Stimulated activated naive CD8-positive, alpha-beta T cell treated with anti-CD3 and anti-CD28 coated beads, Interleukin-15, Interleukin-2, amounts not matched to agents 100 ng/mL and 50 ng/mL, for 24 hours (primary cell): ENCODE measurements at regions not wholly inside any gene's neighbourhood (a gene's known extent, or its start where the extent isn't known, plus 50 kb on each side); places are given as distances from the start of the nearest gene placed in this dataset.

Source experiments
- H3K27ac Mint-ChIP-seq: one replicate; pipeline ENCODE4 v1.8.0; 2021; ENCODE audit warnings: mild to moderate bottlenecking, mixed read lengths
- H3K27me3 Mint-ChIP-seq: one replicate; pipeline ENCODE4 v1.8.0; 2021; ENCODE audit warnings: mixed read lengths
- H3K36me3 Mint-ChIP-seq: one replicate; pipeline ENCODE4 v1.8.0; 2021; ENCODE audit warnings: low read depth, mixed read lengths
- H3K4me1 Mint-ChIP-seq: one replicate; pipeline ENCODE4 v1.8.0; 2021; ENCODE audit warnings: low read depth, mixed read lengths
- H3K4me3 Mint-ChIP-seq: one replicate; pipeline ENCODE4 v1.8.0; 2021; ENCODE audit warnings: mild to moderate bottlenecking, mixed read lengths
- H3K9me3 Mint-ChIP-seq: one replicate; pipeline ENCODE4 v1.8.0; 2021; ENCODE audit warnings: mixed read lengths

DNA sequence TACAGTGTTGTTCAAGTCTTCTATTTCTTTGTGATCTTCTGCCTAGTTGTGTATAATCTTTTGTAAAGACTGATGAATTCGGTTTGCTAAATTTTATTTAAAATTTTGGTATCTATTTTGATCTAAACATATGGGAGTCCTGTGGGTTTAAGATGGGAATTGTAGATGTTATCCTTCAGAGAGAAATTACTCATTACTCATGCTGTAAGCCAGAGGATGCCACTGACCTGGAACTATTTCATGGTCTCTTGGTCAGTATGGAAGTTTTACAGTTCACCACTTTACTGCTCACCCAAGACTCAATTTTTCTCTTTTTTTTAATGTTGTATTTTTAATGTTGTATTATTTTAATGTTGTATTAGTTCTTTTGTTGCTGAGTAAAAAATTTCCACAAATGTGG, 138.6 kb upstream of the B3GALT2 start:
- no peaks in the 10 kb centered on the region for H3K27me3 Mint-ChIP-seq
- peaks cover 4% of the 10 kb centered on the region for H3K36me3 Mint-ChIP-seq
- H3K9me3 Mint-ChIP-seq, result peaks cover 19% of the 10 kb centered on the region
- no peak overlapping the region for H3K27ac Mint-ChIP-seq
- H3K4me1 Mint-ChIP-seq, result no peaks in the 10 kb centered on the region
- H3K4me3 Mint-ChIP-seq, result no peak overlapping the region

DNA sequence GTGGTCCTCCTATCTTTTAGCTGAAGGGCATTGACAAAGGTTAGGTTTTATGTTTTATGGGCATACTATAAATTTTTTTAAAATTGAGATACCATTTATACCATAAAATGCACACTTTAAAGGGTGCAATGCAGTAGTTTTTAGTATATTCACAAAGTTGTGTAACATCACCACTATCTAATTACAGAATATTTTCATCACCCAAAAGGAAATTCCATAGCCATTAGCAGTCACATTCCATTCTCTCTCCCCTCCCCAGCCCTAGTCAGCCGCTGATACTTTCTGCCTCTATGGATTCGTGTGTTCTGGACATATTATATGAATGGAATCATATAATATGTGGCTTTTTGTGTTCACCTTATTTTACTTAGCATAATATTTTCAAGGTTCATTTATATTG, 135.8 kb upstream of the B3GALT2 start:
- Mint-ChIP-seq H3K9me3 (peaks cover 14% of the 10 kb centered on the region), H3K27ac (no peak overlapping the region), H3K4me3 (no peak overlapping the region)

DNA sequence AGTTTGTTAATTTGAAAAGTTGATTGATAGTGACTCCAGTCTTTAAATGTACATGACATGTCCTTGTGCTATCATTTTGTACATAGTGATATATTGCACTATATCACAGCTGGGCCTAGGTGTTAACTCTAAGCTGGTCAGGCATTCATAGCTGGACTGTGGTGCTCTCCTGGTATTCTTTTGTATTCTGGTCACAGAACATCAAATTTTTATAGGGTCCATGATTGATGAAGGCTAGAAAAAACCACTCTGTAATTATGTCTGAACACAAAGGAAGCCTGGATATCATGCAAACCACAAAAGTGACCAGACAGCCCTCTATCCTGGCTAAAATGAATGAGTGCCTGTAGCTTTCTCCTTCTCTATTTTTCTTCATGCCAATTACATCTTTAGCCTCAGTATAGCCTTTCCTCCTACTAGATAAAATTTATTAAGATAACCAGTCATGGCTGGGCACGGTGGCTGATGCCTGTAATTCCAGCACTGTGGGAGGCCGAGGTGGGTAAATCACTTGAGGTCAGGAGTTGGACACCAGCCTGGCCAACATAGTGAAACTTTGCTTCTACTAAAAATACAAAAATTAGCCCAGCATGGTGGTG, 134.9 kb upstream of the B3GALT2 start:
- no peak overlapping the region for H3K27ac Mint-ChIP-seq
- H3K27me3 Mint-ChIP-seq, result no peaks in the 10 kb centered on the region
- peaks cover 14% of the 10 kb centered on the region for H3K9me3 Mint-ChIP-seq
- H3K36me3 Mint-ChIP-seq, result no peaks in the 10 kb centered on the region
- H3K4me3 Mint-ChIP-seq, result no peak overlapping the region
- no peaks in the 10 kb centered on the region for H3K4me1 Mint-ChIP-seq

More for the DNA sequence above, 135.8 kb upstream of the B3GALT2 start:
- Mint-ChIP-seq H3K27me3 (no peaks in the 10 kb centered on the region), H3K36me3 (no peaks in the 10 kb centered on the region), H3K4me1 (no peaks in the 10 kb centered on the region)

DNA sequence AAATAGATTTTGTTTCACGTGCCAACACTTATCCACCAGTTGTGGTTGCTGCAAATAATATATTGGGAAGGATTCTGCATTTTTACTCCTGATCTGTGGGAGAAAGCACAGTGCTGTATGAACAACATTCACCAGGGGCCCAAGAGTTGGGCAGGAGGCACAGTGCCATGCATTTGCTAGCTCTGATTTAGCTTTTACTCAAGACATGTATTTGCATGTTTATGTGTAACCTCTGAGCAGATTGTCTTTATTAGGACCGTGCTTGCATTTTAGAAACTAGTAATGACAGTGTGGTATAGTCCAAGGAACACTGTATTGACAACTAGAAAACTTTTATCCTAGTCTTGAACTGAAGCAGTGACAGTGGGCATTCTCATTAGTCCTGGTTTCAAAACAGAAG, 133.9 kb upstream of the B3GALT2 start:
- no peak overlapping the region for H3K27ac Mint-ChIP-seq
- H3K9me3 Mint-ChIP-seq, result peaks cover 8% of the 10 kb centered on the region
- H3K36me3 Mint-ChIP-seq, result no peaks in the 10 kb centered on the region
- no peak overlapping the region for H3K4me3 Mint-ChIP-seq
- H3K4me1 Mint-ChIP-seq, result no peaks in the 10 kb centered on the region
- H3K27me3 Mint-ChIP-seq, result no peaks in the 10 kb centered on the region

DNA sequence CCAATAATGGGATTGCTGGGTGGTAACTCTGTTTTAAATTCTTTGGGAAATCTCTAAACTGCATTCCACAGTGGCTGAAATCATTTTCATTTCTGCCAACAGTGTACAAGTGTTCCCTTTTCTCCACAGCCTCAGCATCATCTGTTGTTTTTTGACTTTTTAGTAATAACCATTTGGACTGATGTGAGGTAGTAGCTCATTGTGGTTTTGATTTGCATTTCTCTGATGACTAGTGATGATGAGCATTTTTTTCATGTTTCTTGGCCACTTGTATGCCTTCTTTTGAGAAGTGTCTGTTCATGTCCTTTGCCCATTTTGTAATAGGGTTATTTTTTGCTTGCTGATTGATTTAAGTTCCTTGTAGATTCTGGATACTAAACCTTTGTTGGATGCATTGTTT, 131.9 kb upstream of the B3GALT2 start:
- no peak overlapping the region for H3K4me3 Mint-ChIP-seq
- no peaks in the 10 kb centered on the region for H3K4me1 Mint-ChIP-seq
- no peaks in the 10 kb centered on the region for H3K27me3 Mint-ChIP-seq
- no peaks in the 10 kb centered on the region for H3K36me3 Mint-ChIP-seq
- peaks cover 8% of the 10 kb centered on the region for H3K9me3 Mint-ChIP-seq
- H3K27ac Mint-ChIP-seq, result no peak overlapping the region

DNA sequence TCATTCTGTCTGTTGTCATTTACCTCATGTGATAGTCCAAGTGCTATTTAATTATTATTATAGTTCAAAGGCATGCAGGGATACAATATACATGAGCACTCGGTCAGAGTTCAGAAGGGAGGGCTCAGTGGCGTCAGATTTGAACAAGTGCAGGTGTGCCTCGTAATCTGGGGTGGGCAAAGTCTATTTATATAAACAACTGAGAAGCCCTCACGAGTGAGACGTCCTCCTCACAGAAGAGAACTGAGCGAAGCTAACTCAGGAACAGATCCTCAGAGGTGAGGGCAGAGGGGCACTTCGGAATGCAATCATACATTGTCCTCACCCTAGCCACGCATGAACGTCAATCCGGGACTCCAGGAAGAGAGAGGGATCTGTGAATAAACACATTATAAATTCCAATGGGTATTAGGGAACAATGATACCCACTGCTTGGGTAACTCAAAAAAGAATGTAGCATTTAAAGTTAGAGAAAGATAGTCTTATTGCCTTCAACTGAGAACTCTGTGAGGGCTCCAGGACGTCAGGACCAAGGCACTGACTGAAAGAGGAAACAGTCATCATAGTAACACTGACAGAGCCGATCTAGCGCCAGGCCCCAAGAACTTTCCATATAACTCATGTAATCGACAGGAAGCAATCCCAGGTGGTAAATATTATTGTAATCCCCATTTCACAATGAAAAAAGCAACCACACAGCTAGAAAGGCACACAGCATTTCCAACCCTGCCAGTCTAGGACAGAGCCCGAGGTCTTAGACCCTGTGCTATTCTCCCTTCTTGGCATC, 127.1 kb upstream of the B3GALT2 start:
- no peaks in the 10 kb centered on the region for H3K27me3 Mint-ChIP-seq

DNA sequence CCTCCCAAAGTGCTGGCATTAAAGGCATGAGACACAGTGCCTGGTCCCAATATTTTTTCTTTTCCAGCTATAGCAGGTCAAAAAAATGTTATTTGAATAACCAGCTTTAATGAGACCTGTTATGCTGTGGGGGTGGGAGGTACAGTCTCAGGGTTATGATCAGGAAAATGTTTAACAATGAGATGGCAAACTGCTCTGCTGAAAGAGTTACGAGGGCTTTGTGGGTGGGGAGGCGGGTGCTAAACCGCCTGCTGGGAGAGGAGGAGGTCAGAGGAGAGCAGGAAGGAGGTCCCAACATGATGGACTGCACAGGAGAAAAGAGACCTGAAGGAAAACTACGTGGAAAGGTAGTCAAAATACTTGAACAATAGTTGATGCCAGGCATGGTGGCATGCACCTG, 126.0 kb upstream of the B3GALT2 start:
- H3K9me3 Mint-ChIP-seq, result no peaks in the 10 kb centered on the region
- H3K36me3 Mint-ChIP-seq, result no peaks in the 10 kb centered on the region
- no peak overlapping the region for H3K4me3 Mint-ChIP-seq
- no peaks in the 10 kb centered on the region for H3K27me3 Mint-ChIP-seq
- H3K27ac Mint-ChIP-seq, result no peak overlapping the region
- peaks cover 16% of the 10 kb centered on the region for H3K4me1 Mint-ChIP-seq

More for the DNA sequence above, 127.1 kb upstream of the B3GALT2 start:
- H3K9me3 Mint-ChIP-seq, result no peaks in the 10 kb centered on the region
- peaks cover 16% of the 10 kb centered on the region for H3K4me1 Mint-ChIP-seq
- no peaks in the 10 kb centered on the region for H3K36me3 Mint-ChIP-seq
- no peak overlapping the region for H3K4me3 Mint-ChIP-seq
- H3K27ac Mint-ChIP-seq, result no peak overlapping the region

DNA sequence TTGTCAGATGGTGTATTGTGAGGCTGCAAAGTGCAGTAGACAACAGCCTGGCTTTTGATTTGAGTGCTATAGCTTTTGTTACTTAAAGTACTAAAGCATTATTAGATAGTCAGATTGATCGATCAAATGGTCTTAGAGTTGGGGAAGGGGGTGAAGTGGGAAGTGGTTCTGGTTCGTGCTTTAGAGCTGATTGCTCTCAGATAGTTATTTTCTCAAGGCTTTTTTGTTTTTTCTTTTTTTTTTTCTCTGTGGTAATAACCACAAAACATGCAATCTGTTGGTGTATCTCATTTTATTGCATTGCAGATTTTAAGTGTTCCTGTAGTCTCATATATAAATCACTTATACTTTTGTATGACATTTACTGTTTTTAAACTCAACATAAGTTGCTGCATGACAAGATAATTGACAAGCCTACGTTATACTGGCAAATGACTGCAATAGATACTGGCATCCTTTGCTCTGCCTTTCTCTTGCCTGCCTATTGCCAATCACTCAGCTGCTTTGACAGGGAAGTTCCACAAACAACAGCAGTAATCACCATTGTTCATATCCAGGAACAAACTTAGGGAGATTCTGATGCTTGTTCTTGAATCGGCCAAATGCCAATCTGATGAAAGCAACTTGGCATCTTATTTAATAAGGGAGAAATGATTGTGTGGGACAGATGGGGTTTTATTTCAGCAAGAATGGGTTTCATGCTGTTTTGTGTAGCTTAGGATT, 125.0 kb upstream of the B3GALT2 start:
- H3K27ac Mint-ChIP-seq, result no peak overlapping the region
- H3K4me3 Mint-ChIP-seq, result no peak overlapping the region
- no peaks in the 10 kb centered on the region for H3K27me3 Mint-ChIP-seq
- no peaks in the 10 kb centered on the region for H3K9me3 Mint-ChIP-seq
- H3K4me1 Mint-ChIP-seq, result peaks cover 16% of the 10 kb centered on the region
- no peaks in the 10 kb centered on the region for H3K36me3 Mint-ChIP-seq

DNA sequence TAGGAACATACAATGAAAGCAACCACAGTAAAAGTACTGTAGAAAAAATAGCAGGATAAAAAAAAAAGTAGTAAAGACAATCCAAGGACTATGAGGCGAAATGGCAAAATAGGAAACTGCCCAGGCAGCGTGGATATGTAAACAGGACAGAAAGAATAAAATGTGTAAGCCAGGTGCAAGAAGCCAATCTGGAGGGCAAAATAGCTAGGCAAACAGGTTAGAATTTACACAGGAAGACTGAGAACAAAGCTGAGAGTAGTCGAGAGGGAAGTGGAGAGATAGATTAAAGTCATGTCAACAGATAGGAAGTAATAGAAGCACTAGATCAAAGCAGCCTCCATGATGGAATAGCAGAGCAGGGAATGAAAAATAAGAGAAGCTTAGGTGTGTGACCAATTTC, 124.2 kb upstream of the B3GALT2 start:
- no peaks in the 10 kb centered on the region for H3K27me3 Mint-ChIP-seq
- no peak overlapping the region for H3K4me3 Mint-ChIP-seq

DNA sequence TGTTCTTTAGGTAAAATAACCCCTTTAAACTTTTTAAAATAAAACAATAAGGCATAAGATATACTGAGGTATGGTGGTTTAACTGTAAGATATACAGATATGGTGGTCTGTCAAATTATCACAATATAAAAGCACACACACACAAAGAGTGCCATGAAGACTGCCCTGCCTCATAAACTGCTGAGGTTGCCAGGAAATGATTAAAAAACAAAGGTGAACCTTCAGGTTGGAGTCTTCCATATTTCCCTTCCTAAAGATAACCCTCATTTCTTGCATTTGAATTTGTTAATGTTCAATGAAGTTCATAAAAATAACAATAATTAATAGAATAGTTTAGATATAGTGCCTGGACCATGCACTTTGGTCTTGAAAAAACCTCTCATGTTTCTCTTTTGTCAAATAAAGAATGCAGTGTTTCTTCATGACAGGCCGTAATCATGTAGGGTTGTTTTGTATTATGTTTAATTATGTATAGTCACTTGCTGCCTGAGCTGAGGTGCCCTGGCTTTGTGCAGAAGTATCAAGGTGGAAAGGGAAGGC, 123.6 kb upstream of the B3GALT2 start:
- no peaks in the 10 kb centered on the region for H3K36me3 Mint-ChIP-seq
- no peak overlapping the region for H3K27ac Mint-ChIP-seq
- H3K27me3 Mint-ChIP-seq, result no peaks in the 10 kb centered on the region
- no peak overlapping the region for H3K4me3 Mint-ChIP-seq
- H3K4me1 Mint-ChIP-seq, result peaks cover 16% of the 10 kb centered on the region
- H3K9me3 Mint-ChIP-seq, result no peaks in the 10 kb centered on the region

More for the DNA sequence above, 124.2 kb upstream of the B3GALT2 start:
- peaks cover 16% of the 10 kb centered on the region for H3K4me1 Mint-ChIP-seq
- no peaks in the 10 kb centered on the region for H3K36me3 Mint-ChIP-seq
- H3K9me3 Mint-ChIP-seq, result no peaks in the 10 kb centered on the region
- H3K27ac Mint-ChIP-seq, result no peak overlapping the region

DNA sequence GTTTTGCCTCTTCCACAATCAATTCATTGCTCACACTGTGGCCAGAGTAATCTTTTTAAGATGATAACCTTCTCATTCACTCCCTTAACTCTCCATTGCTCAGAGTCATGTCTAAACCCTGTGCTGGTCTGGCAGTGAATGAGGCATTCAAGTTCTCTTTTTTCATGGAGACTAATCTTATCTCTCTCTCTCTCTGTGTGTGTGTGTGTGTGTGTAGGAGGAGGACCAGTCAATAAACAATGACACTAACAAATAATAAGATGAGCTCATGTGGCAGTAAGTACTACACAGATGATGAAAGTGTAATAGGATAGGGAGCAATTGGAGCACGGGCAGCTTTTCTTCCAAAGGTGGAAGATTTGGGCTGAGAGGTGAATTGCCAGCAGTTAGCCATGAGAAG, 122.0 kb upstream of the B3GALT2 start:
- Mint-ChIP-seq H3K27me3 (no peaks in the 10 kb centered on the region), H3K27ac (no peak overlapping the region), H3K4me1 (peaks cover 16% of the 10 kb centered on the region), H3K9me3 (no peaks in the 10 kb centered on the region), H3K4me3 (no peak overlapping the region), H3K36me3 (no peaks in the 10 kb centered on the region)

DNA sequence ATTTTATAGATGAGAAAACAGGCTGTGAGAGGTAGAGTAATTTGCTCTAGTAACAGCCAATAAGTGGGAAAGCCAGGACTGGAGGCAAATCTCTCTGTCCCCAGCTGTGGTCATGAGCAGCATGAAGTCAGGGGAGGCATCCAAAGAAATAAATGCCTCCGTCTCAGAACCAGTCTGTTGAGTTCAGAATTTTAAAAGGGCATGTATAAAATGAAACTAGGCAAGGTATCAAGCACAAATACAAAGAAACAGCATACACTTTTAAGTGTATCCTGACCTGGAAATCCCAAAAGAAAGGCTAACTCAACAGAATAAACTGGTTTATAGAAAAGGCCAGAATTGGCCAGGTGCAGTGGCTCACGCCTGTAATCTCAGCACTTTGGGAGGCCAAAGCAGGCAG, 120.0 kb upstream of the B3GALT2 start:
- Mint-ChIP-seq H3K27ac (no peak overlapping the region), H3K27me3 (no peaks in the 10 kb centered on the region), H3K4me1 (peaks cover 12% of the 10 kb centered on the region), H3K9me3 (no peaks in the 10 kb centered on the region), H3K4me3 (no peak overlapping the region), H3K36me3 (no peaks in the 10 kb centered on the region)
